AG10803 (cell line): ENCODE measurements at regions not wholly inside any gene's neighbourhood (a gene's known extent, or its start where the extent isn't known, plus 50 kb on each side); places are given as distances from the start of the nearest gene placed in this dataset.
A peak's percentile ranks its signal among the peaks of the same experiment; 100 is the strongest.
"Not testable (repeated sequence)": the region's sequence is repeated elsewhere in the genome, so short reads cannot be mapped to it uniquely, and the experiment has no call there.

Experiments used
- DNase-seq: peaks from one replicate; pipeline ENCODE4 v3.0.0; 2010; ENCODE audit warnings: low read depth
- H3K4me3 ChIP-seq: 2 replicates; pipeline ENCODE4 v1.5.1; 2011; ENCODE audit warnings: mild to moderate bottlenecking, low read length, control low read depth
- CTCF ChIP-seq: conservative IDR thresholded peaks from 2 replicates; pipeline ENCODE4 v1.5.1; 2011; ENCODE audit warnings: mild to moderate bottlenecking, low read length, control low read depth, inconsistent platforms

GRCh38 chr4:28449085-28449484, 1588.4 kb downstream of the STIM2 start:
- no peak overlapping the region for H3K4me3 ChIP-seq
- DNase-seq = no peak
- no peak for TF ChIP-seq CTCF

- DNase-seq = no peak
- TF ChIP-seq CTCF = no peak
- H3K4me3 ChIP-seq = no peak overlapping the region
Observed at GRCh38 chr4:28451346-28451745, 1590.7 kb downstream of the STIM2 start.

- H3K4me3 ChIP-seq = no peak overlapping the region
- TF ChIP-seq CTCF = no peak; the same call in 1 of the 2 replicates
- peak; percentile 12 for DNase-seq
Observed at GRCh38 chr4:28462766-28463700, 1602.4 kb downstream of the STIM2 start.

GRCh38 chr4:28464823-28465222, 1604.2 kb downstream of the STIM2 start:
- TF ChIP-seq CTCF = no peak
- no peak for DNase-seq
- H3K4me3 ChIP-seq = no peak overlapping the region

- H3K4me3 ChIP-seq, DNase-seq: not testable (repeated sequence)
Observed at GRCh38 chr4:28466886-28467285, 1606.2 kb downstream of the STIM2 start.

- no peak for DNase-seq
- no peak overlapping the region for H3K4me3 ChIP-seq
- no peak for TF ChIP-seq CTCF
Observed at GRCh38 chr4:28469387-28469786, 1608.7 kb downstream of the STIM2 start.

- H3K4me3 ChIP-seq = no peak overlapping the region
- peak; percentile 13 for DNase-seq
- no peak for TF ChIP-seq CTCF
Observed at GRCh38 chr4:28469886-28470285, 1609.2 kb downstream of the STIM2 start.
